K562 (cell line): ENCODE measurements at regions not wholly inside any gene's neighbourhood (a gene's known extent, or its start where the extent isn't known, plus 50 kb on each side); places are given as distances from the start of the nearest gene placed in this dataset.
A peak's percentile ranks its signal among the peaks of the same experiment; 100 is the strongest.

ENCODE experiments used
- ATAC-seq: fragments of 200-7000 bp; cut with Tn5 transposase; 3 replicates; pipeline ENCODE4 v1.9.1; 2020; ENCODE audit warnings: moderate library complexity
- BruUV-seq: library from RNA; stranded (reverse); fragments of 400-500 nt; replicated peaks from 2 replicates; lab custom pipeline; 2021; lab: Mats Ljungman, UMichigan
- CTCF ChIA-PET: fragments of 300-600 bp; formaldehyde crosslinking; extraction: SDS; loops from one replicate; lab custom pipeline; 2021; ENCODE audit warnings: low intra/inter-chr PET ratio; lab: Yijun Ruan, JAX
- POLR2A ChIA-PET: fragments of 300-600, 350-650 bp; sonication (Branson Sonifier 250); formaldehyde crosslinking; extraction: SDS; loops from one replicate; lab custom pipeline; 2021; ENCODE audit warnings: antibody characterized with exemption, inconsistent platforms; lab: Yijun Ruan, JAX
- DNase-seq, 4 experiments: peaks; one replicate each; pipeline versions ENCODE4 v3.0.0 to v3.0.0-alpha.2; 2011 to 2018; ENCODE audit warnings: low spot score in 3 of 4, mixed read lengths in 3 of 4; ENCODE audit errors: extremely low read depth in 1 of 4
- FAIRE-seq: peaks from 2 replicates; lab custom pipeline; 2011; peaks lifted over from hg19 to GRCh38; lab: Jason Lieb, UNC
- H2AFZ ChIP-seq: 2 replicates; pipeline ENCODE4 v1.6.0; 2011; ENCODE audit warnings: low read depth, low read length, control low read depth, inconsistent platforms
- H3K27ac ChIP-seq: fragments of 200-600 bp; 3 replicates; pipeline ENCODE4 v1.8.0; 2011; ENCODE audit warnings: low read depth, mild to moderate bottlenecking, control low read depth, inconsistent platforms, low read length, moderate library complexity, mixed read lengths; ENCODE audit errors: extremely low read depth
- H3K27me3 ChIP-seq, 2 experiments: fragments of 300-600 bp in 1 of 2; 2 replicates in 1 of 2; 3 replicates in 1 of 2; pipeline versions ENCODE4 v1.6.0 to v1.8.0; 2011; ENCODE audit warnings: inconsistent platforms in 2 of 2, low read length in 2 of 2, mild to moderate bottlenecking in 1 of 2, mixed read lengths in 1 of 2, moderate library complexity in 1 of 2; ENCODE audit not compliant: control insufficient read depth in 2 of 2, insufficient read depth in 2 of 2
- H3K36me3 ChIP-seq: fragments of 300-600 bp; 3 replicates; pipeline ENCODE4 v1.8.0; 2011; ENCODE audit warnings: mild to moderate bottlenecking, low read length, inconsistent platforms; ENCODE audit not compliant: control insufficient read depth, insufficient read depth
- H3K4me1 ChIP-seq, 2 experiments: fragments of 200-600 bp in 1 of 2; replicated peaks in 1 of 2; 2 replicates in 1 of 2; 3 replicates in 1 of 2; pipeline versions ENCODE4 v1.5.1 to v1.8.0; 2011; ENCODE audit warnings: inconsistent platforms in 2 of 2, low read length in 2 of 2, mild to moderate bottlenecking in 1 of 2, mixed read lengths in 1 of 2, moderate library complexity in 1 of 2; ENCODE audit not compliant: control insufficient read depth in 2 of 2, insufficient read depth in 2 of 2
- H3K4me2 ChIP-seq: 2 replicates; pipeline ENCODE4 v1.6.1; 2011; ENCODE audit warnings: low read length, control low read depth, inconsistent platforms, mixed read lengths; ENCODE audit not compliant: insufficient read depth
- H3K4me3 ChIP-seq: fragments of 200-600 bp; sonication (generic), shearing (Covaris generic); 2 replicates; pipeline ENCODE4 v1.5.1; 2016; ENCODE audit warnings: control low read depth, inconsistent platforms
- H3K79me2 ChIP-seq: fragments of 200-600 bp; 3 replicates; pipeline ENCODE4 v1.8.0; 2011; ENCODE audit warnings: low read length, inconsistent platforms; ENCODE audit not compliant: control insufficient read depth, insufficient read depth
- H3K9ac ChIP-seq, 2 experiments: 2 replicates each; pipeline versions ENCODE4 v1.6.0 to v1.6.1; 2011; ENCODE audit warnings: low read depth in 2 of 2, low read length in 2 of 2, control low read depth in 1 of 2, inconsistent platforms in 1 of 2, mild to moderate bottlenecking in 1 of 2, mixed read lengths in 1 of 2; ENCODE audit not compliant: insufficient read depth in 1 of 2
- H3K9me1 ChIP-seq: one replicate; pipeline ENCODE4 v1.6.0; 2011; ENCODE audit warnings: inconsistent platforms, mild to moderate bottlenecking, low read length, moderate library complexity; ENCODE audit not compliant: control insufficient read depth, insufficient read depth
- H3K9me3 ChIP-seq: replicated peaks from 2 replicates; pipeline ENCODE4 v1.5.1; 2011; ENCODE audit warnings: low read depth, low read length, inconsistent platforms; ENCODE audit not compliant: control insufficient read depth, insufficient read depth
- H4K20me1 ChIP-seq: replicated peaks from 2 replicates; pipeline ENCODE4 v1.6.1; 2011; ENCODE audit warnings: low read length, inconsistent platforms, mixed read lengths; ENCODE audit not compliant: control insufficient read depth, insufficient read depth
- CLOCK ChIP-seq: fragments of 250-450 bp; sonication (Bioruptor Pico); IDR thresholded peaks from 2 replicates; pipeline ENCODE4 v1.4.0; 2020; ENCODE audit warnings: mild to moderate bottlenecking, moderate library complexity, borderline replicate concordance
- GTF2B ChIP-seq: IDR thresholded peaks from 2 replicates; pipeline ENCODE4 v1.6.1; 2011; ENCODE audit not compliant: insufficient read length; ENCODE audit errors: extremely low read depth
- GTF2F1 ChIP-seq: IDR thresholded peaks from 2 replicates; pipeline ENCODE4 v1.6.1; 2011; ENCODE audit warnings: low read depth, low read length, improper control_type of control experiment
- MNT ChIP-seq, 2 experiments: fragments of 450-650 bp; conservative IDR thresholded peaks; 2 replicates each; pipeline ENCODE4 v1.6.1; 2017; ENCODE audit warnings: mild to moderate bottlenecking in 2 of 2, moderate library complexity in 2 of 2
- ZFX ChIP-seq: sonication (generic); formaldehyde crosslinking; IDR thresholded peaks from 2 replicates; pipeline ENCODE4 v1.8.0; 2022; ENCODE audit warnings: mild to moderate bottlenecking, missing genetic modification reagents, moderate library complexity
- WGBS: fragments of 100-300 bp; shearing (Covaris generic); methylation state at CpG from one replicate; pipeline ENCODE4 v1.1.6; 2016; ENCODE audit warnings: low coverage, mixed read lengths; ENCODE audit not compliant: insufficient coverage; ENCODE audit errors: missing lambda C conversion rate; 5-methylcytosine and 5-hydroxymethylcytosine counted together
- in situ Hi-C: fragments of 300-500 bp; cut with MboI; formaldehyde crosslinking; loops from 4 replicates; pipeline ENCODE4 v1.15.0; 2018; ENCODE audit warnings: inconsistent platforms, mixed read lengths
- intact Hi-C: fragments of 100-400 bp; cut with micrococcal nuclease; formaldehyde crosslinking; loops from 2 replicates; pipeline ENCODE4 v1.14.2; 2022

- TF ChIP-seq CLOCK = no peak
- TF ChIP-seq ZFX (CRISPR knock-in tag) = no peak
- no peak for TF ChIP-seq GTF2B
- TF ChIP-seq GTF2F1 = no peak
Measured at GRCh38 chr12:76234741-76235140, 113.5 kb downstream of the BBS10 start (continued).

GRCh38 chr12:76232013-76232412, 116.2 kb downstream of the BBS10 start:
- Histone ChIP-seq H3K9me3 (no peaks in the 10 kb centered on the region), H3K79me2 (no peaks in the 10 kb centered on the region), H3K27ac (no peak overlapping the region), H2AFZ (no peak overlapping the region), H3K4me1 (no peaks in the 10 kb centered on the region; a peak in 1 of 5 replicates), H3K27me3 (no peaks in the 10 kb centered on the region), H3K4me3 (no peak overlapping the region), H4K20me1 (no peaks in the 10 kb centered on the region), H3K36me3 (no peaks in the 10 kb centered on the region), H3K4me2 (no peak overlapping the region), H3K9ac (peak overlapping the region in 1 of 2 experiments; percentile 17; a peak in 1 of 4 replicates), H3K9me1 (no peaks in the 10 kb centered on the region)
- WGBS = 19% methylated on average over 2 of the region's 2 CpGs
- intact Hi-C loops = no loop called here
- DNase-seq (no peak), FAIRE-seq (no peak), ATAC-seq (no peak)
- POLR2A ChIA-PET = no interaction called here
- TF ChIP-seq MNT (conservative IDR thresholded peaks at IDR 0.05) = no peak
- BruUV-seq = no TSS peak
- in situ Hi-C loops = no loop called here
- CTCF ChIA-PET = no interaction called here
